HK-2 (cell line): ENCODE measurements at regions not wholly inside any gene's neighbourhood (a gene's known extent, or its start where the extent isn't known, plus 50 kb on each side); places are given as distances from the start of the nearest gene placed in this dataset.
"Not testable (repeated sequence)": the region's sequence is repeated elsewhere in the genome, so short reads cannot be mapped to it uniquely, and the experiment has no call there.

Source experiments
- DNase-seq: peaks from one replicate; pipeline ENCODE4 v3.0.0-alpha.2; 2018; ENCODE audit not compliant: unreplicated experiment

DNA sequence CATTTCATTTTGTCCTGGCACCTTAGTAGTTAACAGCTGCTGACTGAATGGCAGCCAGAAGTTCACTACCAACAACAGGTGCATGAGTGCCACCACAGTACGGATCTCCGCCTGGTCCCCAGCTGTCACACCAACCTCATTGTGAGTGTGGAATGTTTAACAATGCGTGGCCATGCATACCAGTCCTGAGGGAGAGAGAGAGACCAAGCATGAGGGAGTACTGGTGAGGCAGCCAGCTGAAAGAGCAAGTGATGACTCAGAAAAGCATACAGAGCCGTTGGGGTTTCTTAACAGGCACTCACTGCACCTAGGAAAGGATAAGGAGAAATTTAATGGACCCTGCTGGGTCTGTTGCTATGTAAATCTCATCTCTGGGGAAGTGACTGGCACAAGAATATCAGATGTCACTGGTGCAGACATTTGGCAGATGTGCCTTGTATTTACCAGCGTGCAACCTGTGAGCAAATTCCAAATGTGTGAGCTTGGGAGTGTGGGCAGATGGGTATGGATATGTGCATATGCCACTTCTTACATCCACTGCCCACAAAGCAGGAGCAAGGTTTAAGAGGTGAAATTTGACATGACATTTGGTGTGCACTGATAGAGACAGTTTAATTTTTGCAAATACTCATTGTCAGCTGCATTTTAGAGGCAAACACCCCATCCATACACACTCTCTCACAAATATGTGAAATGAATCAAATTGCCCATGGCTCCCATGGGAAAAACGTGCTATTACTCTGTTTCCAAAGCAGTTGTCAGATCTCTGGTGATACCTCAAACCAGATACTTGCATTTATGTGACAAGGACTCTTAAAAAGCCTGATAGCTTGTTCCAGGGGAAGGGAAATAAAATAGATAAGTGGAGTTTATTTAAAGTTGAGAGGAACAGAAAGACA, 245.2 kb upstream of the ARPP21 start:
- no peak for DNase-seq

DNA sequence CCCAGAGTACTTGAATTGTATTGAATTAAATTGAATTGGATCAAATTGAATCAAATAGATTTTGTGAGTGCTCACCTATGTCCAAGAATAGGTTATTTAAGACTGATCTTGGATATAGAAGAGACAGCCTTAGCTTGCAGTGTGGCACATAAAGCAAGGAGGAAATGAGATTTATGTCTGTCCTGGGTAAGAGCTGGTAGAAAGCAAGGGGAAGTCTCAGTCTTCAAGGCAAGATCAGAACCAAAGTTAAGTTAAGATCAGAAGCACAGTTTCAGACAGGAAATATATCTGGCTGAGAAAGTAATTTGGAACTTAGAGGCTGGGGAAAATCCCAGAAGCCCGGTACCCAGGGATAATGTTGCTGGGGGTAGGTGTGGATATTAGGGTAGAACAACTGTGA, 244.4 kb upstream of the ARPP21 start:
- no peak for DNase-seq

DNA sequence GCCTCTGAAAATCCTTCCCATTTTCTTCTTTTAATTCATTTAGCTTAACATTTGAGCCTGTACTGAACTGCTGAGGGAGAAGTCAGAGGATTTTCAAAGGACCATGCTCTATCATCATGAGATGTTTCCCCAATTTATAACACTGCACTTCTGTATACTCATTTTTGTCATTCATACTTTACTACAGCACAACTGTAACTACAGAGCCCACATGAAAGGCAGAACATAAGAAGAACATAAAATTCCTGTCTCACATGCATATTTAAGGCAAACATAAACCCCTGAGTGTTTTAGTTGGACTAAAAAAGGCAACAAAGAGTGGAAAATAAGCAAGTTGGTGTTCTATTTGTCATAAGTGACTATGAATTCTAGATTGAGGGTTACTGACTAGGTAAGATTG, 237.7 kb upstream of the ARPP21 start:
- no peak for DNase-seq

DNA sequence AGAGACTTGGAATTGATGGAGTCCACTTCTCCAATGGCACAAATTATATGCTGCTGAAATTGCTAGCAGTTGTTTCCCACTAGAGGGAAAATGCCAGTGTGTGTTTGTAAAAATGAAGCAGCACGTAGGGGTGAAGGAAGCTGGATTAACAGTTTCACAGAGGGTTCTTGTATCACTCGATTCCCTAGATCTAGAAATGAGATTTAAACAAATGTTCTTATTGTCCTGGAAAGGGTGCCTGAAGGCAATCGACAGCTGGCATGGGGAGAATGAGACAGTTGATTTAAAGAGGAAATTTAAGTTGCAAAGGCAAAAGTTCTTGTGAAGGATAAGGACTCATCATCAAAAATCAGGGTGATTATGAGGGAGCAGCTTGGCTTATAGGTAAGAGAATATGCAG, 234.8 kb upstream of the ARPP21 start:
- DNase-seq = no peak

DNA sequence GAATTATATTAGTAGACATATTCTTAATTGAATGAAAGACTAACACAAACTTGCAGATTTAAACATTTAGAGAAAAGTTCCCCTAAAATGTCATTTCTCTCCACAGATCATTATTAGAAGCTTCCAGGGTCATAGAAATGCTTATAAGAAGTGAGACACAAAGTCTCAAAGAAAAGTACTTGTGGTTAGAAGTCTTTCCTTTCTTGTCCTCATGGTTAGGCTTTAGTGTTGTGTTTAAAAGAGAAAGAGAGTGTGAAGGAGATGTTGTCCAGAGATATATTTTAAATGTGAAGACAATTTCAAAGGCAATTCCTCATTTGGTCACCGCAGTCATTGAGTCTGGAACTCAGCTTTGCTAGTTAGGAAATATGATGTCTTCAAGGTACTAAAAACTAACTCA, 230.4 kb upstream of the ARPP21 start:
- no peak for DNase-seq

DNA sequence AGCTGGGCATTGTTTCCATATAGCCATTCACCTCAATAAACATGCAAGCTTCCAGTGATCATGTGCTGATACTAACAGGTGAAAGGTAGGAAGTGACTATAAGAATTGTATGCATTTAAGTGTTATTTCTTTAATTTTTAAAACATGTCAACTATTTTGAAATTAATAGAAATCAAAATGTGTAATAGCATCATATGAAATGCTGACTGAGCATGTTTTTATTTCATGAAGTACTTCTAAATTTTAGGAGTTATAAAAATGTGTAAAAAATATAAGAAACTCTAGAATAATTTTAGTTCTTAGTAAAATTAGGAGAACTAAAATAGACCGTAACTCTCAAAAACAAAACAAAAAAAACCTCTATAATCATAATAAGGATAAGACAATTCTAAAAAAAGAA, 229.3 kb upstream of the ARPP21 start:
- DNase-seq = no peak

DNA sequence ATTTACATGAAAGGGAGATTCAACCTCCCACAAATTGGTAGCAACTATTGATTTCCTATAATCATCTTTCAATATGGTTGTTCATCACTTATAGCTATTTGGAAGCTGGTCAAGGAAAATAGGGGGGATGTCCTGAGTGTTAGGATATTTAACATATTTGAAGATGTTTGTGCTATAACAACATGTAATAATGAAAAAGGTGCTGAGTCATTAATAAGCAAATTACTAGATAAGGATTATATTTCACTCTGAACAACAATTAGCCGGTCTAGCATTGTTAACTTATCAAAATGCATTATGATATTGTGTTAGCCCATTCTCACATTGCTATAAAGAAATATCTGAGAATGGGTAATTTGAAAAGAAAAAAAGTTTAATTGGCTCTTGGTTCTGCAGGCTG, 225.8 kb upstream of the ARPP21 start:
- DNase-seq = no peak

DNA sequence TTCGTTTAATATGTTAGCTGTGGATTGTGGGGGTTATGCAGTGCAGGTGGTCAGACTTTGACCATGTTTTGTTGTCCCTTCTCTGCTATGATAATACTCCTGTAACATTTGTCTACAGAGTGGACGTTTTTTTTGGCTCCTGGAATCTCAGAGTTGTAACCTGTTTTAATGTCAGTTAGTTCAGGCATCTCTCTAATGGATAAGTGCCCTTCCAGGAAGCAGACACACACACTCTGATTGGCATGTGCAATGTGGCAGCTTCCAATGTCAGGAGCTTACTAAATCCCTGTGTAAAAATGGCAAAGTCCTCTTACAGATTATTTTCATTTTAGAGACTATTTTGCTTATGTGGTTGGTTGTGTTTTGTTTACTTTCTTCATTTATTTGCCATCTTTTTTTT, 222.2 kb upstream of the ARPP21 start:
- DNase-seq = no peak

DNA sequence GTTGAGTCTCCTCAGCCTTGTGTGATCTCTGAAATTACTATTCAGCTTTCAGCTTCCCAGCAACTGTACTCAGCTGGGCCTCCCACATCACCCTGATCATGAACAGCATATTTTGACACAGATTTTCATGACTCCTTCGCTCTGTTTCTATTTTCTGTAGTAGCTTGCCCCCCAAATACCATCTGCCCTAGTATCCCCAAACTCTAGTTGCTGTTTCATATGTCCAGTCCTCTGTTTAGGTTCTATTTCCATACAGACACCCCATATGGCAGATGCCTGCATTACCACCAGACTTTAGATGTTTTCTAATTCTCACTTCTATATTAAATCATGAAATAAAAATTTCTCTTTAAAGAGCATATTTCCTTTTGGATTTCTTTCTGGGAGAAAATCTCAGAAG, 217.2 kb upstream of the ARPP21 start:
- DNase-seq = no peak

DNA sequence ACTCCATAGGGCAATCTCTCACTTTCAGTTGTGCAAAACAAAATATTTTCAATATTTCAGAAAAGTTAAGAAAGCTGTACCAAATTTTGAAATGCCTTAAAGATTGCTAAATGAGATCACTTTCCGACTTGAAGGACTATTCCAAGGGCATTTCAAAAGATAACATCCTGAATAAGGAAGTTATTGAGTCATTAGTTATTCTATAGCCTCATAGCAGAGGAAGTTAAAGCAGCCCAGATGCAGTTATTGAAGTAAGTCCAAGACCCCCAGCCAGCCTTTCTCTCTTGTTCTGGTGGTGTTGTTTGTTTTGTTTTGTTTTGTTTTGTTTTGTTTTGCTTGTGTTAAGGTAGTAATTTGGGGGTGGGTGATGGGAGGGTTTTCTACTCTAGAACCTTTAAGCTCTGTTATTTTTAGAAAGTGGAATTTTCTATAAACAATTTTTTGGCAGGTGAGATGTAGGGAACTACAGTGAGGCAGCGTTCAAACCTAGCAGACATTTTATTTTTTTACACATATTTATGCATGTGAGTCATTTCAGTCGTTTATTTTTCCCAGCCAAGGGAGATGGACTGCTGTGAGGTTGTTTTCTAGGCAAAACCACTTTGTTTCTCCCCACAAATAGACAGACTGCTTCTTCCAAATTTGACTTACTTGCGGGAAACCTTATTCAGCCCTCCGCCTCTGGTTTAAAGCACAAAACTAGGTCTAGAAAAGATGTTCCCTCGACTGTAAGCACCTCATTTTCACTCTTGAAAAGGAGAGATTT, 216.3 kb upstream of the ARPP21 start:
- no peak for DNase-seq

DNA sequence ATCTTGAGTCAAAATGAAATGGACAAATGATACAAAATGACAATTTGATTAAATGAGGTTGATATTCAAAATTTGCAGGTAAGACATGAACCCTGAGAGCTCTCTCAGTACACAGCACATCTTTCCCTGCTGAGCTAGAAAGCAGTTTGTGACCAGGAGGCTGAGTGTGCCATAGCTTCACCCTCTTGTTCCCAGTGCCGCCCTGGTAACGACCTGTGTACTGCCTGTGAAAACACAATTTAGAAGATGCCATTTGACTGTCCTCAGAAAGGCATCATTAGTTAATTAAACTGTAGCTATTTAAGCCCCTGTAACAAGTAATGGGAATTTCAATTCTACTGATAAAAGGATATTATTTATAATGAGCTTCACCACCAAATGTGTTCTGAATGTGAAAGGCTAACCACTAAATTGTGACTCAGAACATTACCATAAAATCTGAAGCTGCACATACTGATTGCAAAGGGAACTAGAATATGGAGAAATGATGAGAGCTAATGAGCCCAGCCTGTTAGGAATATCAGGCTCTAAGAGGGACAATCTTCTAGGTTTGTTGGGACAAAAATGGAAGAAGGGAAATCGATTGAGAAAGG, 212.9 kb upstream of the ARPP21 start:
- no peak for DNase-seq

DNA sequence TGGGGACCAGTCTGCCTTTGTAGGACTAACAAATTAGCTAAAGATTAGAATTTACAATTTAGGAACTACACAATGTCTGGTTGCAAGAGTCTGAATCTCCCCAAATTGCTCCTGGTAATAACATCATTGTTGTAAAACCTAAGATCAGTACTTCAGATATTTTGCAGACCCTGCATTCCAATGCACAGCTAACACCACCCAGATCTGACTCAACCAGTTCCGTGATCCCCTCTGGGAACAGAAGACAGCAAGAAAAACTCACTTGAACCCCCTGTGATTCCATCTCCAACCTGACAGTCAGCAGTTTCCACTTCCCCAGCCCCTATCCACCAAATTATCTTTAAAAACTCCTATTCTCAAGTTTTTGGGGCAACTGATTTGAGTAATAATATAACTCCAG, 201.9 kb upstream of the ARPP21 start:
- DNase-seq = no peak

DNA sequence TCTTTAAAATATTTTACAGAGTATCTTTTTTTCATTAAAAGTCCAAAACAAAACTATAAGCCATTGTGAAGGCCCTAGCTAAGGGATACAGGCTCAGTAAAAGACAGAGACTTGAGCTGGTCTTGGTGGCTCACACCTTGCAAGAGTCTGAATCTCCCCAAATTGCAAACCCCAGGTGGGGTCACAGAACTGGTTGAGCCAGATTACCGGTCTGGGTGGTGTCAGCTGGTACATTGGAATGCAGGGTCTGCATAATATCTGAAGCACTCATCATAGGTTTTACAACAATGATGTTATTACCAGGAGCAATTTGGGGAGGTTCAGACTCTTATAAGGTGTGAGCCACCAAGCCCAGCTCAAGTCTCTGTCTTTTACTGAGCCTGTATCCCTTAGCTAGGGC, 201.2 kb upstream of the ARPP21 start:
- no peak for DNase-seq

DNA sequence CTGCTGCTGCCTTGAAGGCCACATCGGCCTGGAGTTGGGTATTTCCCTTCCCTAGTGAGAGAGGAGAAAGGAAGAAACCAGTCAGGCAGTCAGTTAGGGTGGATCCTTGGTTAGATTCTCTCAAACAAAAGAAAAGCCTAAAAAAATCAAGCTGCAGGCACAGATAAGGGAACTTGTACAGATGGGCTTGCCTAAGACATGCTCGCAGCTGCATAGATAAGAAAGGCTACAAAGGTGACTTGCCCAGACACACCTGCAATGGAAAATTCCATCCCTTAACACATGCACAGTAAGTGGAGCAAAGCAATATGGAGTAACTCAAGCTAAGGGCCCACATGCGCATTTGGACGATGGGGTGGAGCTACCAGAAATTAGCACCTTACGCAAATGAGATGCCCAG, 199.7 kb upstream of the ARPP21 start:
- no peak for DNase-seq

DNA sequence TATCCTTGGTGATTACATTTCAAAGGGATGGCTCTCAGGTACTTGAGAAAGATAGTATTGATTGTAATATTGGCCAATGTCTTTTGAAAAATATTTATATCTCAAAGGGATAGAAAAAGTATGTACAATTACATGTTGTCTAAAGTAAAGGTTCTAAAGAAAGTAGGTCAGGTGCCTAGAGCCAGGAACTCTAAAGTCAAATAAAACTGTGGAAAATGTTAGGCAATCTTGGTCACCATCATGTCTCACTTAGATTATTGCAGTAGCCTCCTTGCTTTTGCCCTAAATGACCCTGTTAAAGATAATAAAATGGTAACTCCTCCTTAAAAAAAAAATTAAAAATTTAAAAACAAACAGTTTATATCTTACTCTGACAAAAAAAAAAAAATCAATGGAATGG, 198.5 kb upstream of the ARPP21 start:
- no peak for DNase-seq

DNA sequence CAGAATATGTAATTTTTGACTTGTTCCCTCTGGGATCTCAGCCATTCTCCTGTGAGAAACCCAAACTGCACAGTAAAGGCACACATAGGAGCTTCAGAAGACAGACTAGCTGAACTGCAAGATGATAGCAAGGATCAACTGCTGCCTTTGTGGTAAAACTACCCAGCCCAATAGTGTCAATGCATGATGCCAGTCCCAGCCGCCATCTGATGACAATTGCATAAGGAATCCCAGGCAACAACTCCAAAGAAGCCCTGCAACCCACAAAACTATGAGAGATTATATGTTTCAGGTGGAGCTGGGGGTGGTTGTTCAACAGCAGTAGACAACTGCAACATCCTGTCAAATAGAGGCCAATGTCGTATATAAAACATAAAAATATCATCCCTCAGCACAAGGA, 192.4 kb upstream of the ARPP21 start:
- DNase-seq = no peak

DNA sequence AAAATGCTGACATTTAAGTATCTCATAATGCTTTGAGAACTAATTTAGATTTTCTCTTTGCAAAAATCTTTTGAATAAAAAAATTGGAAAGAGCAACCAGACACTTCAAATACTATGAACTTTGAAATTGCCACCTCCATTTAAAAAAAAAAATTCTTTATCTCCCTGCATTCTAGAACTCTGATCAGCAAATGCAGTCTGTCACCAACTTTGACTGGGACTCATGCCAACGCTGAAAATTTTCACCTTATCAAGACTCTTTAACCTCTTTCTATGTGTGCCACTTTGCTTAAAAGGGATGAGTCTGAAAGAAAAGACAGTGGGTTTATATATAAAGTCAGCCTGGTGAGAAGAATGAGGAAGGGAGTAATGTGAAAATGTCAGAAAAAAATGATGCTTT, 191.2 kb upstream of the ARPP21 start:
- DNase-seq = no peak

DNA sequence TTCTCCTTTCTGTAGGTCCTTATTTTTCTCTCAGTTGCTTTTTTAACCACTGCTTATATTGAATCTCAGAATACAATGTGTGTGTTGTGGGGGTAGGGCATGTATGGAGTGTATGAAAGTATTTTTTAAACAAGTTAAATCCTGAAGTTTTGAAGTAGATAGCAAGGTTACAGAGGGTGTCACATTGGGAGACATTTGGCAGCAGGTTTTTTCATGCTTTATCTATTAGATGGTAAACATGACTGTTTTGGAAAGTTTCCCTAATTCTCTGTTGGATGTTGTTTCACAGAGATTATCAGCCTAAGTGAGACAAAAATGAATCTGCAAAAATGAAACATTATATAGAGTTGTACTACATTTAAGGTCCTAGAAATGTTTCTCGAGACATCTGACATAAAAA, 190.6 kb upstream of the ARPP21 start:
- no peak for DNase-seq

DNA sequence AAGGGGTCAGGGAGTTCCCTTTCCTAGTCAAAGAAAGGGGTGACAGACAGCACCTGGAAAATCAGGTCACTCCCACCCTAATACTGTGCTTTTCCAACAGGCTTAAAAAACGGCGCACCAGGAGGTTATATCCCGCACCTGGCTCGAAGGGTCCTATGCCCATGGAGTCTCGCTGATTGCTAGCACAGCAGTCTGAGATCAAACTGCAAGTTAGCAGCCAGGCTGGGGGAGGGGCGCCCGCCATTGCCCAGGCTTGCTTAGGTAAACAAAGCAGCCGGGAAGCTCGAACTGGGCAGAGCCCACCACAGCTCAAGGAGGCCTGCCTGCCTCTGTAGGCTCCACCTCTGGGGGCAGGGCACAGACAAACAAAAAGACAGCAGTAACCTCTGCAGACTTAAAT, 184.5 kb upstream of the ARPP21 start:
- DNase-seq = not testable (repeated sequence)

DNA sequence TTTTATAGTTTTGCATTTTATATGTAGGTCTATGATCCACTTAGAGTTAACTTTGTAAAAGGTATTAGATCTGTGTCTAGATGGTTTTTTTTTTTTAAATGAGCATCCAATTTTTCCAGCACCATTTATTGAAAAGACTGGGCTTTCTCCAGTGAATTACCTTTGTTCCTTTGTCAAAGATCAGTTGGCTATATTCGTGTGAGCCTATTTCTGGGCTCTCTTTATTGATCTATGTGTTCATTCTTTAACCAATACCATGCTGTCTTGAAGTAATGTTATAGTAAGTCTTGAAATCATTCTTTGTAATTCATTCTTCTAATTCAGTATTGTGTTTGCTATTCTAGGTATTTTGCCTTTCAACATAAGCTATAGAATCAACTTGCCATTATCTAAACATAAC, 165.4 kb upstream of the ARPP21 start:
- no peak for DNase-seq

DNA sequence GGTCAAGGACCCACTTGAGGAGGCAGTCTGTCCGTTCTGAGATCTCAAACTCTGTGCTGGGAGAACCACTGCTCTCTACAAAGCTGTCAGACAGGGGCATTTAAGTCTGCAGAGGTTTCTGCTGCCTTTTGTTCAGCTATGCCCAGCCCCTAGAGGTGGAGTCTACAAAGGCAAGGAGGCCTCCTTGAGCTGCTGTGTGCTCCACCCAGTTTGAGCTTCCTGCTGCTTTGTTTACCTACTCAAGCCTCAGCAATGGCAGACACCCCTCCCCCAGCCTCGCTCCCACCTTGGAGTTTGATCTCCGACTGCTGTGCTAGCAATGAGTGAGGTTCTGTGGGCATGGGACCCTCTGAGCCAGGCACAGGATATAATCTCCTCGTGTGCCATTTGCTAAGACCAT, 156.8 kb upstream of the ARPP21 start:
- not testable (repeated sequence) for DNase-seq

DNA sequence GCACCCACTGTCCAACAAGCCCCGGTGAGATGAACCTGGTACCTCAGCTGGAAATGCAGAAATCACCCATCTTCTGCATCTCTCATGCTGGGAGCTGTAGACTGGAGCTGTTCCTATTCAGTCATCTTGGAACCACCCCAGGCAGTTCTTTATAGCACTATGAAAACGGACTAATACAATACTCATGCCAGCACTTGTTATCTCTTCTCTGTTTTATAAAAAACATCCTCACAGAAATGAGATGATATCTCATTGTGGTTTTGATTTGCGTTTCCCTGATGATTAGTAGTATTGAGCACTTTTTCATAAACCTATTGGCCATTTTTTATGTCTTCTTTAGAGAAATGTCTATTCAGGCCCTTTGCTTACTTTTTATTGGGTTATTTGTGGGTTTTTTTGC, 156.2 kb upstream of the ARPP21 start:
- no peak for DNase-seq

DNA sequence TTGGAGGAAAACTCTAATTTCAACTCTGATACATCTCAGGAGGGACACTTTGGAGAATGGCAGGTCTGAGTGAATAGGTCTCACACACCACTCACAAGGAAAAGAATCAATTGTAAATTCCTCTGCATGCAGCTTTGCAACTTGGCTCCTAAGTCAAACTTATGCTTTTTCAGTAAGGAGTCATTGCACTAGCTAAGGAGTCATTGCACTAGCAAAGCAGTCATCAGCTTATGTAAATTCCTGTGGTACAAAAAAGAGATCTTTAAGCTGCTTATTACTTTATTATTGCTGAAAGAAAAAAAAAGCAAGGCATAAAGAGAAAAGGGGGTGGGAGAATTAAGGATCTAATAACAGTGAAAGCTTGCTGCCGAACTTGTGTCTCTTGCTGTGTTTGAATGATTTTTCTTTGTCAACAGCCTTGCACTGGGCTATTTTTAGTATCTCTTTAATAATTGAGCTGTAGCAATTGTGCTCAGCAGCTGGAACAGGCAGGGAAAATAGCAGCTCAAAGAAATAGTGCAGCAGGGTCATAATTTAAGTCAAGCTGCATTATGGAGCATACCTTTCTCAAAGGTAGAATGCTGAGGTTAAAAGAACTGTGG, 154.3 kb upstream of the ARPP21 start:
- DNase-seq = no peak
